GM12878 (cell line): ENCODE measurements at regions not wholly inside any gene's neighbourhood (a gene's known extent, or its start where the extent isn't known, plus 50 kb on each side); places are given as distances from the start of the nearest gene placed in this dataset.

Experiments
- ATAC-seq: fragments of 200-7000 bp; cut with Tn5 transposase; 3 replicates; pipeline ENCODE4 v1.9.1; 2020; ENCODE audit warnings: mild to moderate bottlenecking, moderate library complexity
- BruUV-seq: library from RNA; stranded (reverse); fragments of 400-500 nt; replicated peaks from 2 replicates; lab custom pipeline; 2021; lab: Mats Ljungman, UMichigan
- CTCF ChIA-PET: fragments of 300-600 bp; sonication (Branson Sonifier 250); formaldehyde crosslinking; extraction: SDS; loops from one replicate; lab custom pipeline; 2021; ENCODE audit warnings: inconsistent platforms; lab: Yijun Ruan, JAX
- POLR2A ChIA-PET: fragments of 350-600 bp; formaldehyde crosslinking; extraction: SDS; loops from one replicate; lab custom pipeline; 2021; ENCODE audit warnings: inconsistent platforms; lab: Charles Lee
- RAD21 ChIA-PET: fragments of 300-600 bp; sonication (Branson Sonifier 250); formaldehyde crosslinking; loops from one replicate; lab custom pipeline; 2023; ENCODE audit warnings: antibody characterized with exemption; ENCODE audit not compliant: unreplicated experiment; lab: Charles Lee
- SMC1A ChIA-PET: fragments of 300-600 bp; sonication (Branson Sonifier 250); formaldehyde crosslinking; loops from one replicate; lab custom pipeline; 2023; ENCODE audit not compliant: unreplicated experiment, uncharacterized antibody; lab: Charles Lee
- DNase-seq: peaks from one replicate; pipeline ENCODE4 v3.0.0-alpha.2; 2011; ENCODE audit warnings: low read depth, low spot score
- FAIRE-seq: peaks from 3 replicates; lab custom pipeline; 2011; peaks lifted over from hg19 to GRCh38; lab: Jason Lieb, UNC
- H2AFZ ChIP-seq: 2 replicates; pipeline ENCODE4 v1.6.0; 2011; ENCODE audit warnings: low read depth, low read length, control low read depth; ENCODE audit not compliant: control insufficient read depth
- H3K27ac ChIP-seq: 2 replicates; pipeline ENCODE4 v1.5.1; 2011; ENCODE audit warnings: control low read depth; ENCODE audit not compliant: control insufficient read depth, insufficient read depth
- H3K27me3 ChIP-seq, 2 experiments: replicated peaks in 1 of 2; 2 replicates each; pipeline versions ENCODE4 v1.6.0 to v1.6.1; 2011; ENCODE audit warnings: low read length in 1 of 2; ENCODE audit not compliant: control insufficient read depth in 2 of 2, insufficient read depth in 2 of 2
- H3K36me3 ChIP-seq, 2 experiments: 2 replicates each; pipeline ENCODE4 v1.5.1; 2011; ENCODE audit warnings: low read length in 1 of 2; ENCODE audit not compliant: control insufficient read depth in 2 of 2, insufficient read depth in 2 of 2
- H3K4me1 ChIP-seq: 2 replicates; pipeline ENCODE4 v1.6.1; 2011; ENCODE audit warnings: mild to moderate bottlenecking, low read length, moderate library complexity, mixed read lengths; ENCODE audit not compliant: control insufficient read depth, insufficient read depth
- H3K4me2 ChIP-seq: 2 replicates; pipeline ENCODE4 v1.6.0; 2011; ENCODE audit warnings: control low read depth; ENCODE audit not compliant: control insufficient read depth, insufficient read depth
- H3K4me3 ChIP-seq: fragments of 200-600 bp; sonication (generic); 2 replicates; pipeline ENCODE4 v1.5.1; 2016
- H3K79me2 ChIP-seq: 2 replicates; pipeline ENCODE4 v1.6.0; 2011; ENCODE audit warnings: low read length; ENCODE audit not compliant: control insufficient read depth, insufficient read depth
- H3K9ac ChIP-seq: 2 replicates; pipeline ENCODE4 v1.8.0; 2011; ENCODE audit warnings: low read length, control low read depth, mixed read lengths; ENCODE audit not compliant: control insufficient read depth, insufficient read depth
- H3K9me3 ChIP-seq: replicated peaks from 3 replicates; pipeline ENCODE4 v1.5.1; 2011; ENCODE audit warnings: mild to moderate bottlenecking, low read length; ENCODE audit not compliant: control insufficient read depth, insufficient read depth
- H4K20me1 ChIP-seq: 2 replicates; pipeline ENCODE4 v1.6.0; 2011; ENCODE audit not compliant: control insufficient read depth, insufficient read depth
- BCL11A ChIP-seq: IDR thresholded peaks from 2 replicates; pipeline ENCODE4 v1.6.1; 2011; ENCODE audit warnings: low read depth, low read length
- BMI1 ChIP-seq: fragments of 450-650 bp; IDR thresholded peaks from 2 replicates; pipeline ENCODE4 v1.6.1; 2016; ENCODE audit warnings: mild to moderate bottlenecking, moderate library complexity, borderline replicate concordance
- EGR1 ChIP-seq, 2 experiments: IDR thresholded peaks; 1 replicate in 1 of 2; 2 replicates in 1 of 2; pipeline ENCODE4 v1.6.1; 2011 to 2012; ENCODE audit warnings: low read depth in 2 of 2, low read length in 2 of 2, borderline replicate concordance in 1 of 2, mild to moderate bottlenecking in 1 of 2, moderate library complexity in 1 of 2
- FOXM1 ChIP-seq: IDR thresholded peaks from 2 replicates; pipeline ENCODE4 v1.6.1; 2012; ENCODE audit warnings: low read depth, mild to moderate bottlenecking, inconsistent platforms, low read length, moderate library complexity
- GABPA ChIP-seq: IDR thresholded peaks from 2 replicates; pipeline ENCODE4 v1.6.1; 2014; ENCODE audit warnings: antibody characterized with exemption, low read depth, mild to moderate bottlenecking, inconsistent platforms
- GATAD2B ChIP-seq: fragments of 450-650 bp; conservative IDR thresholded peaks from 2 replicates; pipeline ENCODE4 v1.6.1; 2017; ENCODE audit warnings: low read depth, mild to moderate bottlenecking, moderate library complexity
- JUNB ChIP-seq: IDR thresholded peaks from 2 replicates; pipeline ENCODE4 v1.6.1; 2016; ENCODE audit warnings: antibody characterized with exemption, mild to moderate bottlenecking
- MTA3 ChIP-seq: IDR thresholded peaks from 2 replicates; pipeline ENCODE4 v1.6.1; 2012; ENCODE audit warnings: low read length, inconsistent platforms, borderline replicate concordance
- SIN3A ChIP-seq: IDR thresholded peaks from 2 replicates; pipeline ENCODE4 v1.6.1; 2012; ENCODE audit warnings: low read depth, low read length, improper control_type of control experiment
- SP1 ChIP-seq: IDR thresholded peaks from one replicate; pipeline ENCODE4 v1.6.1; 2011; ENCODE audit warnings: low read depth, low read length
- STAT1 ChIP-seq: fragments of 450-650 bp; conservative IDR thresholded peaks from 2 replicates; pipeline ENCODE4 v1.6.1; 2014; ENCODE audit warnings: antibody characterized with exemption, mild to moderate bottlenecking
- WGBS: methylation state at CpG from one replicate; pipeline ENCODE4 v1.1.6; 2016; ENCODE audit warnings: low lambda C conversion rate; ENCODE audit not compliant: insufficient replicate concordance, insufficient coverage; ENCODE audit errors: missing lambda C conversion rate; 5-methylcytosine and 5-hydroxymethylcytosine counted together
- in situ Hi-C: fragments of 300-500 bp; cut with MboI; formaldehyde crosslinking; loops from 9 replicates; pipeline ENCODE4 v1.14.3; 2018; ENCODE audit warnings: mixed read lengths
- intact Hi-C: fragments of 100-400 bp; cut with micrococcal nuclease; formaldehyde crosslinking; loops from one replicate; pipeline ENCODE4 v1.14.2; 2022; ENCODE audit not compliant: unreplicated experiment
- TF ChIP-seq, protein P1 (sequence below): fragments of 450-650 bp; IDR thresholded peaks from 2 replicates; pipeline ENCODE4 v1.6.1; 2014; ENCODE audit warnings: mild to moderate bottlenecking
- TF ChIP-seq, protein P2 (sequence below): IDR thresholded peaks from 2 replicates; pipeline ENCODE4 v1.6.1; 2012; ENCODE audit warnings: improper control_type of control experiment, low read depth, low read length; ENCODE audit not compliant: insufficient replicate concordance

DNA sequence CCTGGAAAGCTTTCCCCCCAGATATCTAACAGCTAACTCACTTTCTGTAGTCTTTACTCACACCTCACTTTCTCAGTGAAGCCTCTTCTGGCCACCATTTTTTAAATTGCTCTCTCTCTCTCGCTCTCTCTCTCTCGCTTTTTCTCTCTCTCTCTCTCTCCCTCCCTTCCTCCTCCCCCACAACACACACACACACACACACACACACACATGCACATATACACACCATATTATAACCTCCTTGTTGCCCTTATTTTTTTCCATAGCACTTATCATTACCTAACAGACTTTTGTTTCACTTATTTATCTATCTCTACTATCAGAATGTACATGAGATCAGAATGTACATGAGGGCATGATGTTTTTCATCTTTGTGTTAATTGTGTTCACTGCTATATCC lies 156.8 kb downstream of the DUSP6 start:
- Histone ChIP-seq H3K27ac (no peak overlapping the region), H3K27me3 (no peaks in the 10 kb centered on the region; a peak in 1 of 4 replicates), H3K9ac (no peak overlapping the region), H3K79me2 (no peaks in the 10 kb centered on the region), H3K4me1 (no peaks in the 10 kb centered on the region), H3K4me2 (no peak overlapping the region), H2AFZ (no peak overlapping the region), H3K36me3 (no peaks in the 10 kb centered on the region), H3K4me3 (no peak overlapping the region), H4K20me1 (no peaks in the 10 kb centered on the region), H3K9me3 (peaks cover 3% of the 10 kb centered on the region; the same call in 2 of the 3 replicates)
- ATAC-seq (no peak), DNase-seq (no peak), FAIRE-seq (no peak)
- 0% methylated on average over 2 of the region's 2 CpGs for WGBS
- intact Hi-C loops (no loop called here), in situ Hi-C loops (no loop called here)
- ChIA-PET POLR2A (no interaction called here), CTCF (no interaction called here), SMC1A (no interaction called here), RAD21 (no interaction called here)
- no TSS peak for BruUV-seq
- TF ChIP-seq BCL11A (no peak), JUNB (no peak), GABPA (no peak), SIN3A (no peak), BMI1 (no peak), STAT1 (no peak), GATAD2B (no peak), SP1 (no peak), FOXM1 (no peak), MTA3 (no peak), EGR1 (IDR thresholded peaks at IDR 0.05; ENCODE audit: borderline replicate concordance in 1 of 2, low read depth in 2 of 2, low read length in 2 of 2) (no peak)
- TF ChIP-seq, protein P1, sequence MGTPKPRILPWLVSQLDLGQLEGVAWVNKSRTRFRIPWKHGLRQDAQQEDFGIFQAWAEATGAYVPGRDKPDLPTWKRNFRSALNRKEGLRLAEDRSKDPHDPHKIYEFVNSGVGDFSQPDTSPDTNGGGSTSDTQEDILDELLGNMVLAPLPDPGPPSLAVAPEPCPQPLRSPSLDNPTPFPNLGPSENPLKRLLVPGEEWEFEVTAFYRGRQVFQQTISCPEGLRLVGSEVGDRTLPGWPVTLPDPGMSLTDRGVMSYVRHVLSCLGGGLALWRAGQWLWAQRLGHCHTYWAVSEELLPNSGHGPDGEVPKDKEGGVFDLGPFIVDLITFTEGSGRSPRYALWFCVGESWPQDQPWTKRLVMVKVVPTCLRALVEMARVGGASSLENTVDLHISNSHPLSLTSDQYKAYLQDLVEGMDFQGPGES = no peak
- TF ChIP-seq, protein P2, sequence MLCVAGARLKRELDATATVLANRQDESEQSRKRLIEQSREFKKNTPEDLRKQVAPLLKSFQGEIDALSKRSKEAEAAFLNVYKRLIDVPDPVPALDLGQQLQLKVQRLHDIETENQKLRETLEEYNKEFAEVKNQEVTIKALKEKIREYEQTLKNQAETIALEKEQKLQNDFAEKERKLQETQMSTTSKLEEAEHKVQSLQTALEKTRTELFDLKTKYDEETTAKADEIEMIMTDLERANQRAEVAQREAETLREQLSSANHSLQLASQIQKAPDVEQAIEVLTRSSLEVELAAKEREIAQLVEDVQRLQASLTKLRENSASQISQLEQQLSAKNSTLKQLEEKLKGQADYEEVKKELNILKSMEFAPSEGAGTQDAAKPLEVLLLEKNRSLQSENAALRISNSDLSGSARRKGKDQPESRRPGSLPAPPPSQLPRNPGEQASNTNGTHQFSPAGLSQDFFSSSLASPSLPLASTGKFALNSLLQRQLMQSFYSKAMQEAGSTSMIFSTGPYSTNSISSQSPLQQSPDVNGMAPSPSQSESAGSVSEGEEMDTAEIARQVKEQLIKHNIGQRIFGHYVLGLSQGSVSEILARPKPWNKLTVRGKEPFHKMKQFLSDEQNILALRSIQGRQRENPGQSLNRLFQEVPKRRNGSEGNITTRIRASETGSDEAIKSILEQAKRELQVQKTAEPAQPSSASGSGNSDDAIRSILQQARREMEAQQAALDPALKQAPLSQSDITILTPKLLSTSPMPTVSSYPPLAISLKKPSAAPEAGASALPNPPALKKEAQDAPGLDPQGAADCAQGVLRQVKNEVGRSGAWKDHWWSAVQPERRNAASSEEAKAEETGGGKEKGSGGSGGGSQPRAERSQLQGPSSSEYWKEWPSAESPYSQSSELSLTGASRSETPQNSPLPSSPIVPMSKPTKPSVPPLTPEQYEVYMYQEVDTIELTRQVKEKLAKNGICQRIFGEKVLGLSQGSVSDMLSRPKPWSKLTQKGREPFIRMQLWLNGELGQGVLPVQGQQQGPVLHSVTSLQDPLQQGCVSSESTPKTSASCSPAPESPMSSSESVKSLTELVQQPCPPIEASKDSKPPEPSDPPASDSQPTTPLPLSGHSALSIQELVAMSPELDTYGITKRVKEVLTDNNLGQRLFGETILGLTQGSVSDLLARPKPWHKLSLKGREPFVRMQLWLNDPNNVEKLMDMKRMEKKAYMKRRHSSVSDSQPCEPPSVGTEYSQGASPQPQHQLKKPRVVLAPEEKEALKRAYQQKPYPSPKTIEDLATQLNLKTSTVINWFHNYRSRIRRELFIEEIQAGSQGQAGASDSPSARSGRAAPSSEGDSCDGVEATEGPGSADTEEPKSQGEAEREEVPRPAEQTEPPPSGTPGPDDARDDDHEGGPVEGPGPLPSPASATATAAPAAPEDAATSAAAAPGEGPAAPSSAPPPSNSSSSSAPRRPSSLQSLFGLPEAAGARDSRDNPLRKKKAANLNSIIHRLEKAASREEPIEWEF = no peak
